ENCODE measurements at regions not wholly inside any gene's neighbourhood (a gene's known extent, or its start where the extent isn't known, plus 50 kb on each side); places are given as distances from the start of the nearest gene placed in this dataset.
"Not testable (repeated sequence)": the region's sequence is repeated elsewhere in the genome, so short reads cannot be mapped to it uniquely, and the experiment has no call there.

DNA sequence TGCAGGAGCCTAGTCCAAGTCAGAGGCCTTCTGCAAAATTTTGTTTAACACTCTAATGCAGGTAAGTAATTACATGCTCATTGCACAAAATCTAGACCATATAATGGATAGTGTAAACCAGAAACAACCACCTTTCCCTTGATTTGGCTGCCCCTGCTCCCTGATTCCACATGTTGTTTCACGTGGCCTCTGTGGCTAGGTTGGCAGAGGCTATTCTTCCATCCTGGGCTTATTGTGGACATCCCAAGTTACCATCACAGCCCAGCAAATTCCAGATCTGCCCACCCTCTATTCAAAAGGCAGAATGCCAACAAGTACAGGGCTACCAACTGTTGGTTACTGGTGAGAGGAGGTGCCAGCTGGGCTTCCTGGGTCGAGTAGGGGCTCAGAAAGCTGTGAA, 794.5 kb upstream of the GRM7 start:
- no peaks in the 10 kb centered on the region for H3K27me3 Mint-ChIP-seq
- H3K27ac Mint-ChIP-seq = no peak overlapping the region
- no peak for DNase-seq (ENCODE audit: low spot score, unreplicated experiment)
- H3K4me3 Mint-ChIP-seq (ENCODE audit: low read depth) = no peak overlapping the region
- H3K9me3 Mint-ChIP-seq (ENCODE audit: low read depth) = no peaks in the 10 kb centered on the region
- H3K36me3 Mint-ChIP-seq (ENCODE audit: insufficient read depth) = no peaks in the 10 kb centered on the region
- TF ChIP-seq, protein P1, sequence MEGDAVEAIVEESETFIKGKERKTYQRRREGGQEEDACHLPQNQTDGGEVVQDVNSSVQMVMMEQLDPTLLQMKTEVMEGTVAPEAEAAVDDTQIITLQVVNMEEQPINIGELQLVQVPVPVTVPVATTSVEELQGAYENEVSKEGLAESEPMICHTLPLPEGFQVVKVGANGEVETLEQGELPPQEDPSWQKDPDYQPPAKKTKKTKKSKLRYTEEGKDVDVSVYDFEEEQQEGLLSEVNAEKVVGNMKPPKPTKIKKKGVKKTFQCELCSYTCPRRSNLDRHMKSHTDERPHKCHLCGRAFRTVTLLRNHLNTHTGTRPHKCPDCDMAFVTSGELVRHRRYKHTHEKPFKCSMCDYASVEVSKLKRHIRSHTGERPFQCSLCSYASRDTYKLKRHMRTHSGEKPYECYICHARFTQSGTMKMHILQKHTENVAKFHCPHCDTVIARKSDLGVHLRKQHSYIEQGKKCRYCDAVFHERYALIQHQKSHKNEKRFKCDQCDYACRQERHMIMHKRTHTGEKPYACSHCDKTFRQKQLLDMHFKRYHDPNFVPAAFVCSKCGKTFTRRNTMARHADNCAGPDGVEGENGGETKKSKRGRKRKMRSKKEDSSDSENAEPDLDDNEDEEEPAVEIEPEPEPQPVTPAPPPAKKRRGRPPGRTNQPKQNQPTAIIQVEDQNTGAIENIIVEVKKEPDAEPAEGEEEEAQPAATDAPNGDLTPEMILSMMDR (IDR thresholded peaks at IDR 0.05; ENCODE audit: unreplicated experiment) = no peak
- H3K4me1 Mint-ChIP-seq (ENCODE audit: low read depth) = peaks cover 8% of the 10 kb centered on the region

DNA sequence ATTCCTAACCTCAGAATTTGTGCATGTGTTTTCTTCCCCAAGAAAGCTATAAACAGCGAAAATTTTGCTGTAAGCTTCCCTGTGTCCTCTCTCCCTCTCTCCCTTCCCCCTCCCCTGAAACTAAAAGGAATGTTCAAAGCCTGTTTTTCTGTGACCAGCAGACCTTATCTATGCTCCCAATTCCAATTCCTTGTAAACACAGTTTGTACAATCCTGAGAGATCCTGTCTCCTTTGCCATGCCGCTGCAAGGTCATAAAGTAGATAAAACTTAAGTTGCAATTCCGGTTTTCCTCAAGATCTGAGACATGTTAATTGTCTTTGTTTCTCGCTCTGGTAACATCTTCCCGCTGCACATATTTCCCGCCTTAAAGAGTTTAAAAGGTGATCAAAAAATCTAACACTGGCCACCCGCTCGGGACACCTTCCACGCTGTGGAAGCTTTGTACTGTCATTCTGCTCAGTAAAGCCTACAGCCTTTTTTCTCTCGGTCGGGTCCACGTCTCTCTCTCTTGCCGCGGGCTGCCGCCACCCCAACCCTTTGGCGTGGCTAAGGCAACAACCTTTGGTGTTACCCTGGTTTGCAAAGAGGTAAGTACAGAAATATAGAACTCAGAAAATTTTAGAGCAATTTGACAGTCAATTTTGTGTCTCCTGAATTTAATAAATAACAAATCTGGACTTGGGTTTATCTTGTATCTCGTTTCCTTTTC, 793.9 kb upstream of the GRM7 start:
- H3K27ac Mint-ChIP-seq = peak overlapping the region; percentile 74
- not testable (repeated sequence) for DNase-seq (ENCODE audit: low spot score, unreplicated experiment); H3K9me3 Mint-ChIP-seq (ENCODE audit: low read depth); H3K36me3 Mint-ChIP-seq (ENCODE audit: insufficient read depth); H3K27me3 Mint-ChIP-seq; H3K4me1 Mint-ChIP-seq (ENCODE audit: low read depth); H3K4me3 Mint-ChIP-seq (ENCODE audit: low read depth)

DNA sequence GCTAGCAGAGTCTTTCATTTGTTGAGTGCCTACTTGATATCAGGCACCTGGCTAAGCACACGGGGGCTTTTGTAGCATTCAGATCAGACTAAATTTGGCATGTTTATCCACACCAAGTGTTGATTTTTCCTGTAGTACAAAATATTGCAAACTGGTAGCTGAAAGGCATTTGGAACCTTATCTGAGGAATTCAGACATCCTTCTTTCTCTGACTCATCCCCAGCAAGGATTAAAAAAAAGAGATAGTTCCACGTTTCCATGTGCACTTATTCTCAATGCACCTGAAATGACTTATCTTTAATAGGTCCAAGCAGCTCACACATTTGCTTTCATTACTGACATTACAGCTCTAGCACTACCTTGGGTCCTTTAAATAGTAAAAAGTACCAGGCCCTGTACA, 786.0 kb upstream of the GRM7 start:
- Mint-ChIP-seq H3K36me3 (ENCODE audit: insufficient read depth) (no peaks in the 10 kb centered on the region), H3K4me1 (ENCODE audit: low read depth) (no peaks in the 10 kb centered on the region), H3K4me3 (ENCODE audit: low read depth) (no peak overlapping the region), H3K9me3 (ENCODE audit: low read depth) (no peaks in the 10 kb centered on the region), H3K27ac (no peak overlapping the region), H3K27me3 (no peaks in the 10 kb centered on the region)
- TF ChIP-seq, protein P1 (IDR thresholded peaks at IDR 0.05; ENCODE audit: unreplicated experiment) = no peak
- no peak for DNase-seq (ENCODE audit: low spot score, unreplicated experiment)

DNA sequence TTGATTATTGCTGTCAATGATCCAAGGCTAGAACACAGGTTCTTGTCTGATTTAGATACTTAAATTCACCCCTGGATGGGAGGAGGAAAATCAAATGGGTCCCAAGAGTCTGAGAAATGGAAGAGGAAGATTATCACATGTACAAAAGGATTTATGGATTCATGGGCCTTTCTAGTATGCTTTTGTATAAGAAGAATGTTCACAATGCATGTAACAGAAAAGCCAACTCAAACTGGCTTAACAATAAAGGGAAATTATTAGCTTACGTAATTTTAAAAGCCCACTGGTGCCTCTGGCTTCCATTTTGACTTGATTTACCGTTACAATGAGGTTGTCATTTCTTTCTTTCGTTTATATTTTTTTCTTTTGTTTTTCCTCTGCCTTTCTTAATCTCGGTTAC, 782.5 kb upstream of the GRM7 start:
- no peaks in the 10 kb centered on the region for H3K4me1 Mint-ChIP-seq (ENCODE audit: low read depth)
- no peak for DNase-seq (ENCODE audit: low spot score, unreplicated experiment)
- H3K27me3 Mint-ChIP-seq = no peaks in the 10 kb centered on the region
- H3K27ac Mint-ChIP-seq = no peak overlapping the region
- no peaks in the 10 kb centered on the region for H3K36me3 Mint-ChIP-seq (ENCODE audit: insufficient read depth)
- H3K9me3 Mint-ChIP-seq (ENCODE audit: low read depth) = no peaks in the 10 kb centered on the region
- TF ChIP-seq, protein P1 (IDR thresholded peaks at IDR 0.05; ENCODE audit: unreplicated experiment) = no peak
- no peak overlapping the region for H3K4me3 Mint-ChIP-seq (ENCODE audit: low read depth)

DNA sequence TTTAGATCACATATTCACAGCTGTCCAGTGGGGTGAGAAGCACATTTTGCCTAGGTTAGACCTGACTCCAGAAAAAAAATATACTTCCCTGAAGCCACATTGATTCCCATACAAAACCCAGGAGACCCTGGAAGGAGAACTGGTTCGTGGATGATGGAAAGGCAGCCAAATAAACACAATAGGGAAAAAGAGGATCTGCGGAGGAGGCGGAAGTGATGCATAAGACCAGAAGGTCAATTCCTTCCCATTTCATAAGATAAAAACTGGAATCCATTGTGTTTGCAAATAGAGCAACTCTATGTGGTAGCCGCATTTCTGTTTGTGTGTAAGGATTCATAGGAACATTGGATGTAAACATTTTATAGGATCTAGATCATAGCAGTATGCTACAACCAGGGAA, 781.9 kb upstream of the GRM7 start:
- Mint-ChIP-seq H3K27me3 (no peaks in the 10 kb centered on the region), H3K9me3 (ENCODE audit: low read depth) (no peaks in the 10 kb centered on the region), H3K27ac (no peak overlapping the region), H3K4me3 (ENCODE audit: low read depth) (no peak overlapping the region), H3K4me1 (ENCODE audit: low read depth) (no peaks in the 10 kb centered on the region), H3K36me3 (ENCODE audit: insufficient read depth) (no peaks in the 10 kb centered on the region)
- TF ChIP-seq, protein P1 (IDR thresholded peaks at IDR 0.05; ENCODE audit: unreplicated experiment) = no peak
- DNase-seq (ENCODE audit: low spot score, unreplicated experiment) = no peak

DNA sequence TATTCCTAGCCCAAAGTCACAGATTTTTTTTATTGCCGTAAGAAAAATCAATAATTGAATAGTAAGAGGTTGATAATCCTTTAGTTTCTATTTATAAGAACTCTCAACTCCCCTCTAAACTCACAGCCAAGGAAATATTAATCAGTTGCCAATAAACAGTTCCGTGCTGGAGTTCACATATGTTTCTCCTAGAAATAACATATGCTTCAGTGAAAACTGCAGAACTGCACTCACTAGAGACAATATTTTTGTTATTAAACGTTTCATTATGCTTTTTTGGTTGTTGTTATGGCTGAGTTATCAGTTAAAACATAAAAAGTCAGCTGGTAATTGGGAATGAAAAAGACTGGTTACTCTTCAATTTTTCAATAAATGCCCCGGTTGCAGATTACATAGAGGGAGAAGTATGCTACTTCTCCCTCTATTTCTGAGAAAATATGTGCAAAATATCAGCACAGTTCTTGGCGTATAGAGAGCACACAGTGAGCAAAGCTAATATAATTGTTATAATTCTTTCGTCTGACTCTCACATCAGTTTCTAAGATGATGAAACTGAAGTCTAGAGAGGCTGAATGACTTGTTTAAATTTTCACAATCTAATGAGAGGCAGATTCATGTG, 781.2 kb upstream of the GRM7 start:
- Mint-ChIP-seq H3K36me3 (ENCODE audit: insufficient read depth) (no peaks in the 10 kb centered on the region), H3K4me1 (ENCODE audit: low read depth) (no peaks in the 10 kb centered on the region), H3K27ac (no peak overlapping the region), H3K4me3 (ENCODE audit: low read depth) (no peak overlapping the region), H3K9me3 (ENCODE audit: low read depth) (no peaks in the 10 kb centered on the region), H3K27me3 (no peaks in the 10 kb centered on the region)
- TF ChIP-seq, protein P1 (IDR thresholded peaks at IDR 0.05; ENCODE audit: unreplicated experiment) = no peak
- DNase-seq (ENCODE audit: low spot score, unreplicated experiment) = no peak
